Bronchial epithelial cell (primary cell): ENCODE measurements at regions not wholly inside any gene's neighbourhood (a gene's known extent, or its start where the extent isn't known, plus 50 kb on each side); places are given as distances from the start of the nearest gene placed in this dataset.

Experiments used
- DNase-seq: peaks from one replicate; pipeline ENCODE4 v3.0.0-alpha.2; 2010; ENCODE audit warnings: low read depth
- FAIRE-seq: peaks from 2 replicates; lab custom pipeline; 2011; peaks lifted over from hg19 to GRCh38; lab: Jason Lieb, UNC
- H3K27me3 ChIP-seq: 2 replicates; pipeline ENCODE4 v1.5.1; 2011; ENCODE audit warnings: low read length; ENCODE audit not compliant: control insufficient read depth, insufficient read depth
- H3K36me3 ChIP-seq: 2 replicates; pipeline ENCODE4 v1.5.1; 2011; ENCODE audit warnings: low read length; ENCODE audit not compliant: control insufficient read depth, insufficient read depth
- H3K4me3 ChIP-seq: 2 replicates; pipeline ENCODE4 v1.5.1; 2011; ENCODE audit warnings: mild to moderate bottlenecking, low read depth, low read length, control low read depth
- TF ChIP-seq, protein P1 (sequence below): IDR thresholded peaks from 2 replicates; pipeline ENCODE4 v1.5.1; 2011; ENCODE audit warnings: mild to moderate bottlenecking, moderate library complexity, low read length, control low read depth, inconsistent platforms; ENCODE audit not compliant: insufficient read depth, severe bottlenecking

DNA sequence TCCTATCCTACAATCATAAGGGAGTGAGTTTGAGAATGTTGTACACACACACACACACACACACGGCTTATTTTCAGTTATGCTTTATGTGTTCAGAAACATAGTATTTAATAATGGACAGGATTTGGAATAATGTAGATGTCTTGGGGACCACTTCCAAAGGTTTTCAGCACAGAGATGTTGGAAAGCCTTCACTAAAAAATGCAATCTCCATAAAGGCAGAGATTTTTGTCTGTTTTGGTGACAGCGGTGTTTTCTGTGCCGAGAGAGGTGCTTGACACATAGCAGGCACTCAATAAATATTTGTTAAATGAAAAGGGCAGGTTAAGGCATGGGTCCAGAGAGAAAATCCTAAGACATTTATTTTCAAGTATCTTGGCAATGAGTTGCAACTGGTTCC, 428.2 kb upstream of the RGMA start:
- TF ChIP-seq, protein P1, sequence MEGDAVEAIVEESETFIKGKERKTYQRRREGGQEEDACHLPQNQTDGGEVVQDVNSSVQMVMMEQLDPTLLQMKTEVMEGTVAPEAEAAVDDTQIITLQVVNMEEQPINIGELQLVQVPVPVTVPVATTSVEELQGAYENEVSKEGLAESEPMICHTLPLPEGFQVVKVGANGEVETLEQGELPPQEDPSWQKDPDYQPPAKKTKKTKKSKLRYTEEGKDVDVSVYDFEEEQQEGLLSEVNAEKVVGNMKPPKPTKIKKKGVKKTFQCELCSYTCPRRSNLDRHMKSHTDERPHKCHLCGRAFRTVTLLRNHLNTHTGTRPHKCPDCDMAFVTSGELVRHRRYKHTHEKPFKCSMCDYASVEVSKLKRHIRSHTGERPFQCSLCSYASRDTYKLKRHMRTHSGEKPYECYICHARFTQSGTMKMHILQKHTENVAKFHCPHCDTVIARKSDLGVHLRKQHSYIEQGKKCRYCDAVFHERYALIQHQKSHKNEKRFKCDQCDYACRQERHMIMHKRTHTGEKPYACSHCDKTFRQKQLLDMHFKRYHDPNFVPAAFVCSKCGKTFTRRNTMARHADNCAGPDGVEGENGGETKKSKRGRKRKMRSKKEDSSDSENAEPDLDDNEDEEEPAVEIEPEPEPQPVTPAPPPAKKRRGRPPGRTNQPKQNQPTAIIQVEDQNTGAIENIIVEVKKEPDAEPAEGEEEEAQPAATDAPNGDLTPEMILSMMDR = no peak
- no peaks in the 10 kb centered on the region for H3K27me3 ChIP-seq
- no peaks in the 10 kb centered on the region for H3K36me3 ChIP-seq
- no peak overlapping the region for H3K4me3 ChIP-seq
- FAIRE-seq (no peak), DNase-seq (no peak)

- TF ChIP-seq, protein P1 = no peak
- Histone ChIP-seq H3K4me3 (no peak overlapping the region), H3K36me3 (no peaks in the 10 kb centered on the region), H3K27me3 (no peaks in the 10 kb centered on the region)
- peak; percentile 17 for DNase-seq
- peak; percentile 7 for FAIRE-seq
Observed at GRCh38 chr15:93515256-93516051, 426.4 kb upstream of the RGMA start.

DNA sequence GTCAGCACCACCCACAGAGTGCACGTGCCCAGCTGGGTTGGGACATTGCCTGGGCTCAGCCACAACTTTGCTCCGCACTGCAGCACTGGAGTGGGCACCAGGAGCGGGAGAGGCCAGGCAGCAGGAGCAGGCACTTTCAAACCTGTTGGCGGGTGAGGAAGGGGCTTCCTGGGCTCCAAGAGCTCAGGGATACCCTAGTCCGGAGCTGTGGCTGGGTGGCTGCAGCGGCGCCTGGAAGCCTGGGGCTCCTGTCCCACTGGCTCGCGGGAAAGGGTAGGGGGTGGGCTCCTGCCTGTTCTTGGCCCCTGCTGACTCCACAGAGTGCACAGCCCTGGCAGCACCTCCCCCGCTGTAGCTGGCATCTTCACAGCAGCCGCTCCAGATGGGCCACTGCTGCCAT, 417.6 kb upstream of the RGMA start:
- TF ChIP-seq, protein P1 = no peak
- no peaks in the 10 kb centered on the region for H3K27me3 ChIP-seq
- no peaks in the 10 kb centered on the region for H3K36me3 ChIP-seq
- FAIRE-seq (no peak), DNase-seq (no peak)
- H3K4me3 ChIP-seq = no peak overlapping the region

DNA sequence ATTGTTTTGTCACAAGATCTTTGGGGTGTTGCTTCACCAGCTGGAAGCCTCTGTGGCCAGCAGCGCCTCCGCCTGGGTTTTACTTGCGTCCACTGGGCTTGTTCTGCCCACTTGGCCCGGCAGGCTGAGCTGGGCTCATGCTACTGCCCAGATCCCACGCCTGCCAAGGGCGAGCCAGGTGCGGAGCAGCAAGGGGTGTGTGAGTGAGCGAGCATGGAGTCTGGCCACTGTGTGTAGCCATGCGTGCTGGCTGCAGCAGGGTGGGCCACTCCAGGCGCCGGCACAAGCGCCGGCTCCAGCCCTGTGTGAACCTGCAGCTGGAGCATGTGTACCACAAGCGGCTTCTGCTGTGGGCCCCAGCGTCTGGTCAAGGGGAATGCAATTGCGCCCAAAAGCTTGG, 416.5 kb upstream of the RGMA start:
- Histone ChIP-seq H3K36me3 (no peaks in the 10 kb centered on the region), H3K27me3 (no peaks in the 10 kb centered on the region), H3K4me3 (no peak overlapping the region)
- TF ChIP-seq, protein P1 = no peak
- DNase-seq = no peak
- FAIRE-seq = no peak

- no peak for FAIRE-seq
- TF ChIP-seq, protein P1 = no peak
Observed at GRCh38 chr15:93501946-93502345, 412.9 kb upstream of the RGMA start.

DNA sequence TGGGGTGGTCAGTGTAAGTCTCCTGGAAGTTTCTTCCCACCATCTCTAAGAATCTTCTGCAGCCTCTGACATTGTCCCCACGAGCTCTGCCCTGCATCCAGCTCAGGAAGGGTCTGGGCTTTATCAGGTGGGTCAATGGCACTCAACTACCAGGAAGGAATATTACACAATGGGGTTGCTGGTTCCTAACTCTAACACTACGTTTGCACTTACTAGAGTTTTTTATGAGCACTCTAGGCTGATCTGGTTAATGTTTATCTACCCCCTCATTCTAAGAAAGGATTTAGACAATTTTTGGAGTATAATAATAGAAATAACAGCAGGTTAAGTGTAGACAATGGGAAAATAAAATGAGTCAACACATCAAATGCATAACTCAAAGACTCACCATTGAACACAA, 411.1 kb upstream of the RGMA start:
- no peak for FAIRE-seq
- DNase-seq = no peak
- TF ChIP-seq, protein P1 = no peak
- H3K36me3 ChIP-seq = no peaks in the 10 kb centered on the region
- no peak overlapping the region for H3K4me3 ChIP-seq
- no peaks in the 10 kb centered on the region for H3K27me3 ChIP-seq

More at GRCh38 chr15:93501946-93502345, 412.9 kb upstream of the RGMA start:
- Histone ChIP-seq H3K36me3 (no peaks in the 10 kb centered on the region), H3K4me3 (no peak overlapping the region), H3K27me3 (no peaks in the 10 kb centered on the region)
- no peak for DNase-seq
